ENCODE measurements at regions not wholly inside any gene's neighbourhood (a gene's known extent, or its start where the extent isn't known, plus 50 kb on each side); places are given as distances from the start of the nearest gene placed in this dataset.

DNA sequence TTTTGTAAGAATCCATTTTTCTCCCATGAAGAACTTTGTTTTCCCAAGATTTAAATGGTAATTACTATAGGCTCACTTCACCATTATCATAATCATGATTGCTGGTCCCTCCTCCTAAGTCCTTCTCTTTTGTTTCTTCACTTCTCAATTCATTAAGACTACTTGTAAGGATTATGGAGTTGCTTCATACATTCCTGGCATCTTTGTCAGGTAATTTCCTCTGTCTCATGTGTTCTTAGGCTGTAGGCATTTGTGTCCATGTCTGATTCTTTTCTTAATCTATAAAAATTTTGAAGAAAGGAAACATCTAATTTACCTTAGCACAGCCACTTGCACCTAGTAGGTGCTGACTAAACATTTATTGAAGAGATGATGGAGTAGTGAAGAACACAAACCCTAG, 79.9 kb upstream of the SATB1 start:
- peaks cover 0 to 3% (median 0%) of the 10 kb centered on the region in 7 donors for H3K9me3 Mint-ChIP-seq
- TF ChIP-seq CTCF (IDR thresholded peaks at IDR 0.05), result no peak
- H3K4me3 Mint-ChIP-seq, result no peak overlapping the region
- Histone ChIP-seq H3K9me3 (replicated peaks in 1 of 2; ENCODE audit: control insufficient read depth in 1 of 2, insufficient read depth in 1 of 2, low read length in 2 of 2) (no peaks in the 10 kb centered on the region), H2AFZ (ENCODE audit: insufficient read depth, low read depth, low read length, poor library complexity, severe bottlenecking) (no peak overlapping the region), H4K20me1 (ENCODE audit: insufficient read depth, low read length) (no peaks in the 10 kb centered on the region), H3K4me1 (ENCODE audit: control insufficient read depth in 1 of 2, insufficient read depth in 2 of 2, low read length in 2 of 2) (no peaks in the 10 kb centered on the region), H3K36me3 (replicated peaks in 1 of 2; ENCODE audit: control insufficient read depth in 1 of 2, insufficient read depth in 2 of 2, low read length in 2 of 2) (no peaks in the 10 kb centered on the region), H3K9ac (ENCODE audit: insufficient read depth, low read length, poor library complexity, severe bottlenecking) (no peak overlapping the region), H3K27me3 (ENCODE audit: control insufficient read depth in 2 of 2, insufficient read depth in 2 of 2, low read length in 2 of 2) (no peaks in the 10 kb centered on the region), H3K27ac (ENCODE audit: low read depth in 1 of 2, low read length in 2 of 2) (no peak overlapping the region), H3K79me2 (ENCODE audit: insufficient read depth, low read length) (no peaks in the 10 kb centered on the region), H3K4me2 (replicated peaks; ENCODE audit: extremely low read depth, low read length, poor library complexity, severe bottlenecking) (no peak overlapping the region), H3K4me3 (replicated peaks in 1 of 3; ENCODE audit: low read depth in 2 of 3, low read length in 3 of 3) (no peak overlapping the region)
- intact Hi-C loops (cut with micrococcal nuclease), result no loop called here
- no peak overlapping the region for H3K27ac Mint-ChIP-seq
- no peaks in the 10 kb centered on the region for H3K27me3 Mint-ChIP-seq (ENCODE audit: low read depth in 3 of 3)
- H3K36me3 Mint-ChIP-seq, result no peaks in the 10 kb centered on the region
- no peak for DNase-seq
- H3K4me1 Mint-ChIP-seq, result no peaks in the 10 kb centered on the region

DNA sequence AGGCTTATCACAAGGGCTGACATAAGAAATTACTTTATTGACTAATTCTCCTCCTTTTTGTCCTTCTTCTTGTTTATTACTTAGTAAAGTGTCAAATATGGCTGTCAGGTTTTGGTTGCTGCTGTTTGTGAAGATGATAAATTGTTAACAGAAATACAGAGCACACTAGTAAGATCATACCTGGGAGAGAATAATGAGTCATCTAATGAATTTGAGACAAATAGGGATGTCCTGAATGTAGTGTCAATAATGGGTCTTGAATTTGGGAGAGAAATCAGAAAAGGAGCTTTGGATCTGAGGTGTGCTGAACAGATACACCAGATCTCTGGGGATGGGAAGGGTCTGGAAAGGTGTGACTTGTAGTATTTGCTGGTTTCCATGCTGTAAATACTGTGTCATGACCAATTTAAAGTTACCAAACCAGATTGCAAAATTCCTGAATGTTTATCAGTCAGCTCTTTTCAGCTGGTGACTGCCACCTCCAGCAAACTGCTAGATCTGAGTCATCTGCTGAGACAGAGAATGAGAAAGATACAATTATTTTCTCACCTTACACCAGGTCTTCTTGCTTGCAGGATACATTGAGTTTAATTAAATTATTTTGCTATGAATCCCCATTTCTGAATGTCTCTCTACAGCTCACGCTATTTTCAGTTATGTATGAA, 76.7 kb upstream of the SATB1 start:
- TF ChIP-seq CTCF (IDR thresholded peaks at IDR 0.05), result no peak

More for the DNA sequence above, 76.7 kb upstream of the SATB1 start:
- H3K4me1 Mint-ChIP-seq, result no peaks in the 10 kb centered on the region
- Histone ChIP-seq H3K36me3 (replicated peaks in 1 of 2; ENCODE audit: control insufficient read depth in 1 of 2, insufficient read depth in 2 of 2, low read length in 2 of 2) (no peaks in the 10 kb centered on the region), H3K4me2 (replicated peaks; ENCODE audit: extremely low read depth, low read length, poor library complexity, severe bottlenecking) (no peak overlapping the region), H3K4me1 (ENCODE audit: control insufficient read depth in 1 of 2, insufficient read depth in 2 of 2, low read length in 2 of 2) (no peaks in the 10 kb centered on the region), H4K20me1 (ENCODE audit: insufficient read depth, low read length) (no peaks in the 10 kb centered on the region), H3K9ac (ENCODE audit: insufficient read depth, low read length, poor library complexity, severe bottlenecking) (no peak overlapping the region), H3K27ac (ENCODE audit: low read depth in 1 of 2, low read length in 2 of 2) (no peak overlapping the region), H3K9me3 (replicated peaks in 1 of 2; ENCODE audit: control insufficient read depth in 1 of 2, insufficient read depth in 1 of 2, low read length in 2 of 2) (no peaks in the 10 kb centered on the region), H2AFZ (ENCODE audit: insufficient read depth, low read depth, low read length, poor library complexity, severe bottlenecking) (no peak overlapping the region), H3K27me3 (ENCODE audit: control insufficient read depth in 2 of 2, insufficient read depth in 2 of 2, low read length in 2 of 2) (no peaks in the 10 kb centered on the region), H3K4me3 (replicated peaks in 1 of 3; ENCODE audit: low read depth in 2 of 3, low read length in 3 of 3) (no peak overlapping the region), H3K79me2 (ENCODE audit: insufficient read depth, low read length) (no peaks in the 10 kb centered on the region)
- H3K27ac Mint-ChIP-seq, result no peak overlapping the region
- no peak for DNase-seq
- intact Hi-C loops (cut with micrococcal nuclease), result no loop called here
- WGBS (ENCODE audit: insufficient coverage), result no CpG with 5 or more reads among the region's 1 CpG
- H3K27me3 Mint-ChIP-seq (ENCODE audit: low read depth in 3 of 3), result peaks cover 0 to 2% (median 0%) of the 10 kb centered on the region in 3 donors
- H3K9me3 Mint-ChIP-seq, result no peaks in the 10 kb centered on the region
- no peaks in the 10 kb centered on the region for H3K36me3 Mint-ChIP-seq
- H3K4me3 Mint-ChIP-seq, result no peak overlapping the region
